GM18520 (cell line): ENCODE measurements at regions not wholly inside any gene's neighbourhood (a gene's known extent, or its start where the extent isn't known, plus 50 kb on each side); places are given as distances from the start of the nearest gene placed in this dataset.
"Not testable (repeated sequence)": the region's sequence is repeated elsewhere in the genome, so short reads cannot be mapped to it uniquely, and the experiment has no call there.

Experiments
- ATAC-seq: cut with Tn5 transposase; IDR thresholded peaks from one replicate; pipeline ENCODE4 v1.9.1; 2021; ENCODE audit not compliant: unreplicated experiment

DNA sequence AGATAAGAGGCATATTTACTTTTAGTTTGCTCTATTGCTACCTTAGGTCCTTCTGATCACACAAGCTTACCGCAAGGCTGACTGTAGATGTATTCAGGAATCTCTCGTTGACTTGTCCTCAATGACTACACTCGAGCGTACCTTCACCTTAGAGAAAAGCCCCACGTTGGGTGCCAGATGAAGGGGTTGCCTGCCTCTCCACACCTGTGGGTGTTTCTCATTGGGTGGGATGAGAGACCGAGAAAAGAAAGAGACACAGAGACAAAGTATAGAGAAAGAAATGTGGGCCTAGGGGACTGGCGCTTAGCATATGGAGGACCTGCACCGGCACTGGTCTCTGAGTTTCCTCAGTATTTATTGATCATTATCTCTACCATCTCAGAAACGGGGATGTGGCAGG is 51.8 kb downstream of the ASCL4 start:
- ATAC-seq = no peak

DNA sequence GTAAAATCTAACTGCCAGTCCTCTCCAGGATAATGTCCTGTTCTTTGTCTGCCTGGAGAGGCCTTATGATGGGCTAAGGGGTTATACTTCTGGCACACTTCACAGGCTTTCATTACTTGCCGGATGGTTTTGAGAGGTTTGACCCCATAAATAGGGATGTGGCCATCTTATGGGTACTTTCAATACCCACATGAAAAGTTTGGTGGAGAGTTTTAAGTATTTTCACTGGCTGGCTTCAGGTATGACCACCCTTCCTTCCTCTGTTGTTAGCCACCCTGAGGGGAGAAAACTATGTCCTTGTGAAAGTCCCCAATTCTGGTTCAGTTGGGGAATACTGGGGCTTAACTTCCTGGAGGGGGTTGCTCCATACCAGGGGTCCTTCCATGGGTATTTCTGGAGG is 54.8 kb downstream of the ASCL4 start:
- no peak for ATAC-seq

DNA sequence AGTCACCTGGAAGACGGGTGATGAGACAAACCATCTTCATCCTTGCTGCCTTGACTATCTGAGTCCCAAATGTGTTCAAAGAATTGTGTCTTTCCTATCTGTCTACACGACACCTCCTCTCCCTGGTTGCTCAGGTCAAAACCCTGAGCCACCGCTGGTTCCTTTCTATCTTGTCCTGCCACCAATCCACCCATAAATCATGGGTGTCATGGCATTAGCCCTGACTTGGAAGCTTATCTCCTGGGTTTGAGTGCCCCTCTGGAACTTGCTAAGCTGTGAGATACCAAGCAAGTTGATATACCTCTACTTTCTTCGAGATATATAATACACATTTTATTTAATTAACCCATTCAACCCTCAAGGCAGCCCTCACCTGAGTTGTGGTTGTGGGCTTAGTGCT is 57.9 kb downstream of the ASCL4 start:
- ATAC-seq = no peak

DNA sequence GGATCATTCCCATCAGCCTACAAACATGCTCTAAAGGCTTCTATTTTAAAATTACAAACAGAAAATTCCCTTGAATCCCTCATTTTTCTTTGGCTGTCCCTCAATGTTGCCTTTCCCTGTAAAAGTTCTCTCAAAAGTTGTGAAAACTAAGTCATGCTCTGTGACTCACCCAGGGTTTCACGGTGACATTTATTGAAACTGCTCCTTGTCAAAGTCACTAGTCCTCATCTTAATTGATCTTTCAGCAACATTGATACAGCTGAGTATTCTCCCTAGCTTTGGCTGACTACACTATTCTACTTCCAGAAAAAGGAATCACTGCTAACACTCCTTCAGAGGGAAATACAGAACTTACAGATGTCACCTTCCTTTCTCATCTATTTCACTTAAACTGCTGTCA is 65.7 kb downstream of the ASCL4 start:
- ATAC-seq = no peak

DNA sequence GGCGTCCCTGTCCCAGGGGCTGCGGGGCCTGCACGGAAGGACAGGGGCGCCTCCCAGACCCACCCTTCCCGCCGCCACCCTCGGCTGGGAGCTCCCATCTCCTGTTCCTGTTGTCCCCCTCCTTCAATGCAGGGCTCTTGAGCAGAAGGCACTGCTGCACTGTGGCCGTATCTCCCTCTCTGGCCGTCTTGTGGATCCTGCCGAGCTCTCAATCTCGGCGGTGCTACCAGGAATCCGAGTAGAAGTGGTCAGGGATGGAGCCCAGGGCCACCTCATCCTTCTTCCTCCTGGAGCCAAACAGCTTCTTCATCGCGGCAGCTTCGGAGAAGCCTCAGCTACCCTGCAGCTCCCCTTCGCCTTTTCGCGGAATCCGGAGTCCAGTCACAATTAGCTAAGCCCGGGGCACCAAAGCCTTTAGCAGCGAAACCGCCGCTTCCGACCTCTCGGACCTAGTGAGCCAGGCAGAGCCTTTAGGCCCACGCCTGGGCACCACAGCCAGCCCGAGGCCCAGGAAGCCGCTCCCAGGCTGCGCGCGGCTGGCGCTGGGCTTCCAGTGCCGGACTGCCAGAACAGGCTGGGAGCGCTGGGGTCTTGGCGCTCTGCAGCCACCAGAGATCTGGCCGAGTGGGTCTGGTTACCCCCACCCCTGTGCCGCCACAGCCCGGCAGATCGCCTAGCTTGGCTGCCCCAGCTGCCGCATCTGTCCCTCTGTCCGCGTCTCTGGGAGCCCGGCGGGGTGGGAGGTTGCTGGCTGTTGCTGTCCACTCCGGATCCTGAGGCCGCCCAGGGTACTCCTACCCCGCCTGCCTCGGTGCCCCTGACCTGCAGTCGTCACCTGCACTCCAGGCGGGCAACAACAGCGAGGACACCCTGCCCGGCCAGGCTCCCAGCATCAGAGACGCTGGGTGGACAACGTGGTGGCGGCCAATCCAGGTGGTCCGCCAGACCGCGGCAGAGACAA is 69.1 kb downstream of the ASCL4 start:
- no peak for ATAC-seq

DNA sequence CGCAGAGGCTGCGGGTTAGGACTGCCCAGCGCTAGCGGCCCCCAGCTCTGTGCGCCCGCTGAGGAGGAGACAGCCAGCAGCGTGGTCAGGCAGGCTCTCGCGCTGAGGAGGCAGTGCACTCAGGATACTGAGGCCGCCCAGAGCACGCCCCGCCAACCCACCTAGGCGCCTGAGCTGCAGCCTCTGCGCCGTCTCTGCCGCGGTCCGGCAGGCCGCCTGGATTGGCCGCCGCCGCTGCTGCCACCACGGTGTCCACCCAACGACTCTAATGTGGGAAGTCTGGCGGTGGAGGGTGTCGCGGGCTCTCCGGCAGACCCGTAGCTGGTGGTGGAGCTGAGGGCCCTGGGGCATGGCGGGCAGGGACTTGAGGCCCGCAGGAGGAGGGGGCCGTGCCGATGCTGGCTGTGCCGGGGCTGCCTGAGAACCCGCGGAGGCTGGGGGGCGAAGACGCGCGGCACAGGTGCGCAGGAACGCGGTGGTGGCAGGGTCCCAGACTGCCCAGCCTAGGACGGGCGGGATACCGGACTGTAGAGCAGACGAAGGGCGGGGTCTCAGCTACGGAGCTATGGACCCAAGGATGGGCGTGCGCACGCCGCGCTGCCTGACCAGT is 69.9 kb downstream of the ASCL4 start:
- no peak for ATAC-seq

DNA sequence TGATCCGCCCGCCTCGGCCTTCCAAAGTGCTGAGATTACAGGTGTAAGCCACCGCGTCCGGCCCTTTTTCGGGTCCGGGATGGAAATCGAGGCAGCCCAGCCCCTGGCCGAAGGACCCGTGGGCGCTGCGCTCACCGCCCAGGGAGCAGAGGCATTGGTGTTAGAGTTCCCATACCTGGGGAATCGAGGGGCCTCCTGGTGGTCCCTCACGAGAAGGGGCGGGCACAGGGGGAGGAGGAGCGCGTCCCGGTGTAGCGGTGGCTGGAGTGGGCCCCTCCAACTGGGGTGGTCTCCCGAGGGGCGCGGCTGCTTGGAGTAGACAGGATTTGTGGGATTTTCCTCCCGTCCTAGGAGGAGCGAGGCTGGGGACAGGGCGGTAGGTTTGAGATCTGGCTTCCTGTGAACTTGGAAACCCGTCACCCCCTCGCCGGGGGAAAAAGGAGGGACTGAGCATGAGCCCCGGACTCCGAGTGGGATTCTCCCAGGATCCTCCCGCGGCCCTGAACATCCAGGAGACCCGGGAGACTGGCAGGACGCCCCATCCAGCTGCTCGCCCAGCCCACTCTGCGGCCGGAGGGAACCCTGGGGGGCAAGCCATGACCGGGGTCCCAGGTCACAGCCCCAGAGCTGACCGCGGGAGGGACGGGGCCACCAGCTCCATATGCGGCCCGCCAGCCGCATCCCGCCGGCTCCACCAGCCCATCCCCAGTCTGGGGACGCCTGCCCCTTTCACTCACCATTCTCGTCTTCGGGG is 70.9 kb downstream of the ASCL4 start:
- no peak for ATAC-seq

DNA sequence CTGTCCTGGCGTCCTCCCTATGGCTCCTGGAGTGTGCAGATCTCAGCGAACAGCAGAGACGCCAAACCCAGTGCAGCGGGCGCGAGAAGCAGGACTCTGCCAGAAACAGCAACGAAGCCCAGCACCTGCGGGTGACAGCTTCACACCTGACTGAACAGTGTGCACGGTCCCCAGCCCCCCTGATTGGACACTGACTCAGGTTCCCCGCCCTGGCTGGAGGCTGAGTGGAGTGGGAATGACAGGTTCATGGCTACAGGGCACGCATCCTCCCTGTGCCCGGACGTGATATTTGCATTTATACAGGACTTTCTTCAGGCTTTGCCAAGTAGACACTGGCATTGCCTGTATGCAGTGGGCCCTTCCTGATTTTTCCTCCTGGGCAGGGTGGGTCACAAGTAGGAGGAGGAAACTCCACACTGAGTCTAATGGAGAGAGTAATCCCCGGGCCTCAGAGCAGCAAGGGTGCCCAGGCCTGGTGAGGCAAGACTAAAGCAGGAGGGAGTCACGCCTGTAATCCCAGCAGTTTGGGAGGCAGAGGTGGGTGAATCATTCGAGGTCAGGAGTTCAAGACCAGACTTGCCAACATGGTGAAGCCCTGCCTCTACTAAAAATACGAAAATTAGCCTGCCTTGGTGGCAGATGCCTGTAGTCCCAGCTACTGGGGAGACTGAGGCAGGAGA is 71.6 kb downstream of the ASCL4 start:
- no peak for ATAC-seq

DNA sequence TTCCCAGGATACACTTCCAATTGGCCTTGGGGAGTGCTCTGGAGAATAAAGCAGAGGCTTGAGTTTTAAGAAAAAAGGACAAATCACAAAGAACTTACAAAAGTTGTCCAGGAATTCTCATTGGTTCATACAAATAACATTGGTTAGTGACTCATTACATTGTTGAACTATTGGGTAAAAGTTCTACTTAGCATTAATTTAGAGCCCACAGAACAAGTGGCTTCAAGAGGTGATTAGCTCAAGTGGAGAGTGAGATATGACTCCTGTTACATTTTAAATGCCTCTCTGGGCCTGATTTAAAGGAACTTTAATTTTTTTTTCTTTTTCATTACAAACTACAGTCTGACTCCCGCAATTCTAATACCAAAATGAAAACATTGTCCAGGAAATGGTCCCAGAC is 72.9 kb downstream of the ASCL4 start:
- ATAC-seq = no peak

DNA sequence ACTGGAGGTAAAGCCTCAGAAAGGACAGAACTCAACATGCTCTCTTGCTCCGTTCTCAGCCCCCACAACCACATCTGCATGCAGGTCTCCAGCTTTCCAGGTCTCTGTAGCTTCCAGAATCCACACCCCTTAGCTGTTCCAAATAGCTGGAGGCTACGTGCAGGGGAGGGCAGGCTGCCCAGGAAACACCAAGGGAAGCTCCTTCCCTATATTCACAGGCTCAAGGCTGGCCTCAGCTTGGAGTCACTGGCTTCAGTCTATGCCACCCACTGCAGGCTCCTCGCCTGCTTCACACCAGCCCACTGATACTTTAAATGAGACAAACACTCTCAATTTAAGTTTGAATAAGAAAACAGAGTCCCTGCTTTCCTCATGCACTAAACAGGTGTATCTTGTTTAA is 73.3 kb downstream of the ASCL4 start:
- ATAC-seq = no peak

DNA sequence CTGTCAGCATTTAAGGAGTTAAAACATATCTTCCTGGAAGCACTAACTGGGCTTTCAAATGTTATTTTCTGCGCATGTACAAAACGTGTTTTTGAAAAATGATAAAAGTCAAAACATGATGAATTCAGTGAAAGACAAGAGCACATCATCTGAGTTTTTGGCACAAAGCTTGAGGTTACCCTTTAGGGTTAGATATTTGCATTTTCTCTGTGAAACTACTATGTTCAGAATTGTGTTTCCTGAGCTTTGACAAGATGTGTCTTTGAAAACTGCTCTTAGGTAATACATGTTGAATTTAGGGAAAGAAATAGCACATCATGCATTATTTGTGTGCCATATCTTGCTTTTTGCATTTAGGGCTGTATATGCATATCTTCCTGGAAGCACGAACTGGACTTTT is 79.0 kb downstream of the ASCL4 start:
- ATAC-seq = no peak

DNA sequence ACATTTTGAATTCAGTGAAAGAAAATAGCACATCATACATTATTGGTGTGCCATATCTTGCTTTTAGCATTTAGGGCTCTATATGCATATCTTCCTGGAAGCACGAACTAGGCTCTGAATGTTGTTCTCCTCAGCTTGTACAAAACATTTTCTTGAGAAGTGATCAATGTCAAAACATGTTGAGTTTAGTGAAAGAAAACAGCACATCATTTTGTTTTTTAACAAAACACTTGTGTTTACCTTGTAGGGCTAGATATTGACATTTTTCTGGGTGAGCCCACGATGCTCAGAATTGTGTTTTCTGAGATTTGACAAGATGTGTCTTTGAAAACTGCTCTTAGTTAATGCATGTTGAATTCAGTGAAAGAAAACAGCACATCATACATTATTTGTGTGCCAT is 81.0 kb downstream of the ASCL4 start:
- no peak for ATAC-seq

DNA sequence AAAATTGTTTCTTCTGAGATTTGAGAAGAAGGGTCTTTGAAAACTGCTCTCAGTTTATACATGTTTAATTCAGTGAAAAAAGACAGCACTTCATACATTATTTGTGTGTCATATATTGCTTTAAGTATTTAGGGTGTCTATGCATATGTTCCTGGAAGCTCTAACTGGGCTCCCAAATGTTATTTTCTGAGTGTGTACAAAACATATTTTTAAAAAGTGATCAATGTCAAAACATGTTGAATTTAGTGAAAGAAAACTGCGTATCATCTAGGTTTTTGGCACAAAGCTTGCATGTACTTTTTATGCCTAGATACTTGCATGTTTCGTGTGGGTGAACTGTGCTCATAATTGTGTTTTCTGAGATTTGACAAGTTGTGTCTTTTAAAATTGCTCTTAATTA is 81.6 kb downstream of the ASCL4 start:
- ATAC-seq = no peak

DNA sequence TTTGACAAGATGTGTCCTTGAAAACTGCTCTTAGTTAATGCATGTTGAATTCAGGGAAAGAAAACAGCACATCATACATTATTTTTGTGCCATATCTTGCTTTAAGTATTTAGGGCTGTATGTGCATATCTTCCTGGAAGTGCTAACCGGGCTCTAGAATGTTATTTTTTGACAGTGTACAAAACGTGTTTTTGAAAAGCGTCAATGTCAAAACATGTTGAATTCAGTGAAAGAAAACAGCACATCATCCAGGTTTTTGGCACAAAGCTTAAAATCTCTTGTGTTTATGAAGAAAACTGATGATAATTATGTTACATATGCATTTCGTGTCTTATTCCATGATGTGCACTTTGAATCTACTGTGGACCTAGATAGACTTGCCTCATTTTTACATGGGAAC is 82.7 kb downstream of the ASCL4 start:
- no peak for ATAC-seq

DNA sequence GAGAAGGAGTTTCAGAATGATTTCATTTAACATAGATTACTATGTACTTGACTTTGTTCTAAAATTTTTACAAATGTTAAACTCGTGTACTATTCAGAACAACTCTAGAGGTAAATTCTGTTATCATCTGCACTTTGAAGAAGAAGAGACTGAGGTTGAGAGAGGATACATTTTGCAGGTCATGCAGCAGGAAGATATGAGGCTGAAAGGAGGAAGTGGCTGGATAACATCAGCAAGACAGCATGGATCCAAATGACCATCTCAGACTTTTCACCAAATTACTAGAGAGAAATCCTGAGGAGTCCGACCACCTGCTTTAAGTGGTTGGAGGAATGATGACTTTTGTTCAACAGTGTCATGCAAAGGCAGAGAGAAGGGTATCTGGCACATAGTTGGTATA is 84.9 kb downstream of the ASCL4 start:
- no peak for ATAC-seq

DNA sequence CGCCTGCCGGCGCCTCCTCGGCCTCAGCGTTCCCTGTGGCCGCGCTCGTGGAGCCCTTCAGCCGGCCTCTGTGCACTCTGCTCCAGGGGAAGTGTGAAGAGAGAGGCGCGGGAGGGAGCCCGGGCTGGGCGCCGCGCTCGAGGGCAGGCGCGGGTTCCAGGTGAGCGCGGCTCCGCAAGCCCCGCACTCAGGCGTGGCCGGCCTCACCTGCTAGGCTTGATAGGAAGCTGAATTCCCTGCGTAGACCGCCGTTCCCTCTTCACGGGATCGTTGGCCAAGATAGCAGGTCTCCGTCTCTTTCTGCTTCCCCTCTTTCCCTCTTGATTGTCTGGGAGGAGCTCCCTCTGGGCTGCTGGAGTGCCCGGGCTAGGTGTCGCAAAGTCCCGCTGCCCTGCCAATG is 89.7 kb downstream of the ASCL4 start:
- ATAC-seq = no peak

DNA sequence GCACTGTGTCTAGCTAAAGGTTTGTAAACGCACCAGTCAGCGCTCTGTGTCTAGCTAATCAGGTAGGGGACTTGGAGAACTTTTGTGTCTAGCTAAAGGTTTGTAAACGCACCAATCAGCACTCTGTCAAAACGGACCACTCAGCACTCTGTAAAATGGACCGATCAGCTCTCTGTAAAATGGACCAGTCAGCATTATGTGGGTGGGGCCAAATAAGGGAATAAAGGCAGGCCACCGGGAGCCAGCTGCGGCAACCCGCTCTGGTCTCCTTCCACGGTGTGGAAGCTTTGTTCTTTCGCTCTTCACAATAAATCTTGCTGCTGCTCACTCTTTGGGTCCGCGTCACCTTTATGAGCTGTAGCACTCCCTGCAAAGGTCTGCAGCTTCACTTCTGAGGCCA is 90.2 kb downstream of the ASCL4 start:
- ATAC-seq = not testable (repeated sequence)

DNA sequence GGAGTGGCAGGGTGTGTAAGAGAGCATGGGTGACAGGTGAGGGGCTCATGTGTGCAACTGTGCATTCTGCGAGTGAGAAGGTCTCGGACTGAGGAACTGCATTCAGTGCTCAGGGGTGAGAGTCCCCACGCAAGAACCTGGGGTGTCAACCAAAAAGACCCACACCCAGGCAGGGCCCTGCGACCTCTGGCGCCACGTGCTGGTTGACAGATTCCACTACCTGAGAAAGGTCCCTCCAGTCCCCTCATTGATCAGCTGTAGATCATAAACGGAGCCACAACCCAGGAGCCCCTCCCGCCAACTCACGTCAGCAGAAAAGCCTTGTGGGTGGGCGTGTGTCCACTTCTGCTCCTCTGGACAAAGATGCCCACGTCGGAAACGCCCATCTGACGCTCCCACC is 98.7 kb downstream of the ASCL4 start:
- ATAC-seq = no peak

DNA sequence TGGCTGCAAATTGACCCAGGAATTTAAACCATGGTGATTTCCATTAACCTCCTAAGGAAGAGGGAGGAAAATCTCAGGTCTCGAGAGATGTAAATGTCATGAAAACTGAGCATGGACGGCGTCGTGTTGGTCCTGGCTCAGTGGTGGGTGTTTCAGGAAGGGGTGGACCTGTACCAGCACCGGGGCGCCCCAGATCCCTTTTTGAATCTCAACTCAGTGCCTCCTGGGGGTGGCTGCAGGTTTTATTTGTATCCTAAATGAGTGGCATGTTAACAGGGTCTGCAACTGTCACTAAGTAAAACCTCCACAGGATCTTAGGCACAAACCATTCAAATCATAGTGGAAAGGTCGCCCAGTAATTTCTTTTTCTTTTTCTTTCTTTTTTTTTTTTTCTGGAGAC is 101.3 kb downstream of the ASCL4 start:
- no peak for ATAC-seq

DNA sequence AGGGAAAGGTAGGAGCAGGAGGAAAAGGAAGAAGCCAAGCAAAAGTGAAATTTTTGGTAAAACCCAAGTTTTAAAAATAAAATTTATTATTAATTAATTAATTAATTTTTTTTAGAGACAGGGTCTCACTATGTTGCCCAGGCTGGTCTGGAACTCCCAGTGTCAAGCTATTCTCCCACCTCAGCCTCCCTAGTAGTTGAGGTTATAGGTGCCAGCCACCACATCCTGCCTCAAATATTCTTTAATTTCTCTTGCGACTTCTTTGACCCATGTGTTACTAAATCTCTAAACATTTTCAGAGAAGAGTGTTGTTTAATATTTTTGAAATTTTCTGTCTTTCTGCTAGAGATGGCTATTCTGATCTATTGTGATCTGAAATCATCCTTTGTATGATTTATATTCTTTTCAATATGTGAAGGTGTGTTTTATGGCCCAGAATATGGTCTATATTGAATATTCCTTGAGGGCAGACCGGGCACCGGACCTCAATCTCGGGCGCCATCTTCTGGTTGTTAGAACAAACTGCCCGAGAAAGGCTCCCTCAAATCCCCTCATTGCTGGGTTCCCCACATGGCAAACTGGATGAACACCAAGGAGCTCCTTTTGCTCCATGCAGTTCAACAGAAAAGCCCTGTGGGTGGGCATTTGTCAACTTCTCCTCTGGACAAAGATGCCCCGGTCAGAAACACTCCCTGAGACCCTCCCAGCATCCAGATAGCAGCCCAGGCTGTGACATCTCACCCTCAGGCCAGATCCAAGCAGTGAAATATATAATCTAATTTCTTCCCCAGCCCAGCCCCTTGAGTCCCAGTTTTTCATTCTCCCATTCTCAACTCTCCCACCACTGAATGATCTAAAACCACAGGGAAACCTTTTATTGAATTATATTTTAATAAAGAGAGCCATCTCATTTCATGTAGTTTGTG is 110.5 kb downstream of the ASCL4 start:
- no peak for ATAC-seq
